ENCODE measurements at regions not wholly inside any gene's neighbourhood (a gene's known extent, or its start where the extent isn't known, plus 50 kb on each side); places are given as distances from the start of the nearest gene placed in this dataset.
"Not testable (repeated sequence)": the region's sequence is repeated elsewhere in the genome, so short reads cannot be mapped to it uniquely, and the experiment has no call there.

- DNase-seq (ENCODE audit: low spot score): no peak
Observed at GRCh38 chr15:61339516-61339915, 110.4 kb upstream of the RORA start.

- DNase-seq (ENCODE audit: low spot score): no peak
Observed at GRCh38 chr15:61337541-61337940, 108.4 kb upstream of the RORA start.

DNA sequence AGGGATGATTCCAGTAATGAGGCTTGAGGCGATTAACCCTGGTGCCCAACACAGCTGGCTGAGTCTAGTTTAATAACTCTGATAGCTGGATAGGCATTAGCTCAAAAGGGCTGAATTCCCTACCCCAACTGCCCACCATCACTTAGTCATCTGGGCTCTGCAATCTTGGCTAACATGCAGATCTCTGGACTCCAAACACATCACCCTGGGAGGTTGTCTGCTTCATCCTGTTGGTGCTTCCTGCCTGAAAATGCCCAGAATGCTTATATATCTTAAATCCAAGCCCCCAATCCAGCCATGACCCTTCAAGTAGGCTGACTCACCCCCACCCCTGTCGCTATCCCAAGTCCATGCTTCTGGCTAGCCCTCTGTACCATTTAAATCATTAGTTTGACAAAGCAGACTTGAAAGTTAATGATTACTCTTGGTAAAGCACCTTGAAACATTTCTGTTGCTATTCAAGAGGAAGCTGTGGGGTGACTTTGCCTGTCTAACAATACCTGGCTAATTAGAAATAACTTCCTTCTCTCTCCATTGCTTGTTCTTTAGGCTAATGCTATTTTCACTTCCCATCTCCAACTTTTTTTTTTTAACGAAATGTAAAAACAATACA, 107.0 kb upstream of the RORA start:
- DNase-seq (ENCODE audit: low spot score): no peak

- not testable (repeated sequence) for DNase-seq (ENCODE audit: low spot score)
Observed at GRCh38 chr15:61334714-61335113, 105.6 kb upstream of the RORA start.

- no peak for DNase-seq (ENCODE audit: low spot score)
Observed at GRCh38 chr15:61331019-61331418, 101.9 kb upstream of the RORA start.

- no peak for DNase-seq (ENCODE audit: low spot score)
Observed at GRCh38 chr15:61327019-61327631, 98.0 kb upstream of the RORA start.

- no peak for DNase-seq (ENCODE audit: low spot score)
Observed at GRCh38 chr15:61319892-61320291, 90.8 kb upstream of the RORA start.

- DNase-seq (ENCODE audit: low spot score): no peak
Observed at GRCh38 chr15:61318802-61319525, 89.9 kb upstream of the RORA start.

DNA sequence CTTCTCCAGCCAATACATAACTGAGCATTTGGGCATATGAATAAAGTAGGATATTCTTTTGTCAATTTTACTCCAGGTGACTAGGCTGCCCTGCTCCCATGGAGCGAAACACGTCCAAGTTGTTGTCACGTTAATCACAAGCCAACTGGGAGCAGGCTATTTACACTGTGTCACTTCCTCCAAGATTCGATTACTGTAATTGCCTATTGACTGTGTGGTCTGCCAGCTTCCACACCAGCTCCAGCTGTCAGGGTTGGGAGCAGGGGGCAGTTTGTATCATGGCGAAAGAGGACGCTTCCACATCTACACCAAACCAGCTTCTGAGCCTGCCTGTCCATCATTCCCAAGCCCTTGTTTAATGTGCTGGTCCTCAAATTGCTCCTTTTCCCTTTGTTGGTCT, 89.2 kb upstream of the RORA start:
- DNase-seq (ENCODE audit: low spot score): no peak

GRCh38 chr15:61315471-61315870, 86.4 kb upstream of the RORA start:
- DNase-seq (ENCODE audit: low spot score): no peak

DNA sequence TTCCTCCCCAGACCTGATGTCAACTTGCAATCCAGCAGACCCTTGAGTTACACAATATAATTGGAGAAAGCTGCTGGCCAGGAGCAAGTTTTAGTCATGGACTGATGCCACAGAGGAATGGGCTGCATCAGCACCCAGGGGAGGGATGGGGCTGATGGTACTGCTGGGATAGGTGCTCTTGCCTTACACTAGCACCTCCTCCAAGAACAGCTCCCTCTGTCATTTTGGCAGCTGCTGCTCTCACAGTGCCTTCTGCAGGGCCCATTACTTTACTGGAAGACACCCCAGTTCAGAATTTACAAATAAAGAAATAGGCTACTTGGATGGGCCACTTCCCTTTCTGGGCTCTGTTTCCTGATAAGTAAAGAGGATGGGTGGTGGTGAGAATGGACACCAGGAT, 85.3 kb upstream of the RORA start:
- no peak for DNase-seq (ENCODE audit: low spot score)

DNA sequence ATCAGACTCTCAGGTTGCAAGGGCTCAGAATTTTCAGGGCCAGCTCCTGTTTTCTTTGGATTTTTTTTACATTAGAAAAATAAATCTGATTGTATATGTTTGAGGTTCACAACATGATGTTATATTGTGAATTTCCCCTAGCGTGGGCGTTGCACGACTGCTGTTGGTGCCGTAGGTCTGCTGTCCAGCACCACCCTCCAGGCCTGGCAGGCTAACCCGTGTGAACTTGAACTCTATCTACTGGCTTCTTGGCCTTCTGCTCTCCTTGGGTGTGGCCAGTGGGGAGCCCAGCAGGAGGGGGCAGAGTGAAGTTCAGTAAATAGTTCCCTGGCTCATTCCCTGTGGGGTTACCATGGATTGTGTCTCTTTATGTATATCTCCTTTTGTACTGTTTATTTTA, 80.5 kb upstream of the RORA start:
- no peak for DNase-seq (ENCODE audit: low spot score)

DNA sequence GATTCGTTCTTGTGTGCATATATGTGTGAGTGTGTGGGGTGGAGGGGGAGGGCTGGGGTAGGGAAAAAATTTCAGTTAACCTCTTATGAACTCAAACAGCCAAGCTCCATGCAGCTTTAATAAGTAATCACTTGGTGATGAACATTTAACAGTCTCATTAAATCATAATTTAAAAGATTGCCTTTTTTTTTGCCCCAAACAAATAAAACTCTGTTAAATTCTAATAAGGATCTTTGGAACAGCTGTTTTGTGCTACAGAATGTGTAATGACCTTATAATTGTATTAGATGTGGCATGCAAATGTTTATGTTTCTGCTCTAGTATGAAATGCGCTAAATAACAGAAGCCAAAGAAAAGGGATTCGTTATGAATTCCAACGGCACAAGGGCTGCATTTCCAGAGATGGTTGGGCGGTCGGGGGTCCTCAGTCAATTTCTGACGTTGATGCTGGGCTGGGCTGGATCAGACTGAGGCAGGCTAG, 80.0 kb upstream of the RORA start:
- DNase-seq (ENCODE audit: low spot score): no peak

DNA sequence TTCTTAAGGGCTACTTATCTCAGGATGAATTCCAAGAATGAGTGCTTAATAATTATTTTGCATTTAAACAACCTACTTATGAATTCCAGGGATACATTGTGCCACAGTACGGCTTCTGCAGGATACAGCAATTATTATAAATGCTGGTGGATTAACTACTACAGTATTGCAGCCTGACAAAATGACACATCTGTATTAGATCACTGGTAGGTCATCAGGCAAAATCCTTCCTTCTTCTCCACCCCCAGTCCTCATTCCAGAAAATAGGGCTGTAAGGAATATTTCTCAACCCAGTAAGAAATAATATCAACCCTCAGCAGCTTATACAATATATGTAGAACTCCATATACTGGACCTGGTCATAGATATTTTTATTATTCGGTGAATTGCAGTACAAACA, 79.3 kb upstream of the RORA start:
- no peak for DNase-seq (ENCODE audit: low spot score)

- DNase-seq (ENCODE audit: low spot score): no peak
Observed at GRCh38 chr15:61307474-61307873, 78.4 kb upstream of the RORA start.

- no peak for DNase-seq (ENCODE audit: low spot score)
Observed at GRCh38 chr15:61301701-61302100, 72.6 kb upstream of the RORA start.

DNA sequence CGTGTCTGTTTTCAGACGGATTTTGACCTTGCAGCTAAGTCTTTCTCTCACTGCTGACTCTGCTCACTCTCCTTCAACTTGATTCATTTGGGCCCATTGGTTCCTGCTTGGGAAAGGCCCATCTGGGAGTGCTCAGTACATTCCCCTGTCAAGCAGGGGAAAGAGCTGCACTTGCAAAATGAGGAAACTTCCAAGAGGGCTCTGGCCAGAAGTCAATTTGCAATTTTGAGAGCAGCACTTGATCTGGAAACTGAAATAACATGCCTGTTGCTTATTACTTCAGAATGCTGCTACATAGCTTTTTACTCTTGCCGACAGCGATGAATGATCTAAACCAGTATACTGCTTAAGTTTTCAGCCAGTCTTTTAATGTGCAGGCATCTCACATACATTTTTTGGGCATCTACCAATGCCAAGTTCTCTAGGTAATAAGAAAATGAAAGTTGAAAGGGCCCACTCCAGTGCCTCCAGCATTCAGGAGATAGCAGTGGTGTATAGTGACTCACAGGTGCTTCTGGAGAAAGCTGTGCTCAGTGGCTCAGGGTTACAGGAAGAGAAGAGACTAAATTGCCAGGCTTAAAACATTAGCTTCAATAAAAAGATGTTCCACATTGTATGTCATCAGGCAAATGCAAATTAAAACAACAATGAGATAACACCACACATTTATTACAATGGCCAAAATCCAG, 70.1 kb upstream of the RORA start:
- no peak for DNase-seq (ENCODE audit: low spot score)

DNA sequence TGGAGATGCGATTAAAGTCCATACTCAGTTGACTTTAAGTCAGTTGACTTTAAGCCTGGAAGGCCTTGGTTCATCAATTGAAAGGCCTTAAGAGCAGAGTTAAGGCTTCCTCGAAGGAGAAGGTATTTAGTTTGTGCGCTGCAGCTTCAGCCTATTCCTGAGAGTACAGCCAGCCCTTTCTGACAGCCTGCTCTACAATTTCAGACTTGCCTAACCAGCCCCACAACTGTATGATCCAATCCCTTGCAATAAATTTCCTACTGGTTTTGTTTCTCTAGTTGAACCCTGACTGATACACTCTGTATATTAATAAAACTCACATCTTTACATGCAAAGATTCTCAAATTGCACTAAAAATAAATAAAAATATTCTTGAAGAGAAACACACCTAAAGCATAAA, 66.1 kb upstream of the RORA start:
- DNase-seq (ENCODE audit: low spot score): no peak

- no peak for DNase-seq (ENCODE audit: low spot score)
Observed at GRCh38 chr15:61282661-61283060, 53.6 kb upstream of the RORA start.

GRCh38 chr15:61281328-61281727, 52.2 kb upstream of the RORA start:
- DNase-seq (ENCODE audit: low spot score): no peak
